ENCODE measurements at regions not wholly inside any gene's neighbourhood (a gene's known extent, or its start where the extent isn't known, plus 50 kb on each side); places are given as distances from the start of the nearest gene placed in this dataset.

- TF ChIP-seq, protein P1, sequence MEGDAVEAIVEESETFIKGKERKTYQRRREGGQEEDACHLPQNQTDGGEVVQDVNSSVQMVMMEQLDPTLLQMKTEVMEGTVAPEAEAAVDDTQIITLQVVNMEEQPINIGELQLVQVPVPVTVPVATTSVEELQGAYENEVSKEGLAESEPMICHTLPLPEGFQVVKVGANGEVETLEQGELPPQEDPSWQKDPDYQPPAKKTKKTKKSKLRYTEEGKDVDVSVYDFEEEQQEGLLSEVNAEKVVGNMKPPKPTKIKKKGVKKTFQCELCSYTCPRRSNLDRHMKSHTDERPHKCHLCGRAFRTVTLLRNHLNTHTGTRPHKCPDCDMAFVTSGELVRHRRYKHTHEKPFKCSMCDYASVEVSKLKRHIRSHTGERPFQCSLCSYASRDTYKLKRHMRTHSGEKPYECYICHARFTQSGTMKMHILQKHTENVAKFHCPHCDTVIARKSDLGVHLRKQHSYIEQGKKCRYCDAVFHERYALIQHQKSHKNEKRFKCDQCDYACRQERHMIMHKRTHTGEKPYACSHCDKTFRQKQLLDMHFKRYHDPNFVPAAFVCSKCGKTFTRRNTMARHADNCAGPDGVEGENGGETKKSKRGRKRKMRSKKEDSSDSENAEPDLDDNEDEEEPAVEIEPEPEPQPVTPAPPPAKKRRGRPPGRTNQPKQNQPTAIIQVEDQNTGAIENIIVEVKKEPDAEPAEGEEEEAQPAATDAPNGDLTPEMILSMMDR (IDR thresholded peaks at IDR 0.05; ENCODE audit: insufficient read depth, low read depth, low read length, missing control alignments), result no peak
- no peak for DNase-seq (ENCODE audit: low read depth)
Observed at GRCh38 chr7:3154317-3154716, 110.7 kb upstream of the CARD11 start.

GRCh38 chr7:3154881-3155494 lies 111.3 kb upstream of the CARD11 start:
- DNase-seq (ENCODE audit: low read depth), result peak; percentile 68
- H3K4me3 ChIP-seq (ENCODE audit: low read depth, low read length), result no peak overlapping the region
- TF ChIP-seq, protein P1 (IDR thresholded peaks at IDR 0.05; ENCODE audit: insufficient read depth, low read depth, low read length, missing control alignments), result peak; percentile 78

More at GRCh38 chr7:3154317-3154716, 110.7 kb upstream of the CARD11 start:
- H3K4me3 ChIP-seq (ENCODE audit: low read depth, low read length), result no peak overlapping the region

DNA sequence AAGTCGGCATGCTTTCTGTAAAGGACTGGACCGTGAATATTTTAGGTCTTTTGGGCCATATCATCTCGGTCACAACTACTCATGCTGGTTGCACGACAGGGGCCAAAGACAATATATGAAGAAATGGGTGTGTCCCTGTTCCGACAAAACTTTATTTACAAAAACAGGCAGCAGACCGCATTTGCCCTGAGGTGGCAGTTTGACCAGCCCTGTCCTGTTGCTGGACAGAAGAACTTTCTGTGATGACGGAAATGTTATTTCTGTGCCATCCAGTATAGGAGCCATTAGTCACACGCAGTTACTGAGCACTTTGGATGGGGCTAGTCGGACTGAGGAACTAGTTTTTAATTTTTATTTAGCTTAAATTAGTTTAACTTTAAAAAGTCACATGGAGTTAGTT lies 112.8 kb upstream of the CARD11 start:
- no peak overlapping the region for H3K4me3 ChIP-seq (ENCODE audit: low read depth, low read length)
- DNase-seq (ENCODE audit: low read depth), result no peak
- TF ChIP-seq, protein P1 (IDR thresholded peaks at IDR 0.05; ENCODE audit: insufficient read depth, low read depth, low read length, missing control alignments), result no peak

GRCh38 chr7:3157566-3158287 lies 114.1 kb upstream of the CARD11 start:
- no peak overlapping the region for H3K4me3 ChIP-seq (ENCODE audit: low read depth, low read length)
- no peak for DNase-seq (ENCODE audit: low read depth)
- TF ChIP-seq, protein P1 (IDR thresholded peaks at IDR 0.05; ENCODE audit: insufficient read depth, low read depth, low read length, missing control alignments), result no peak

- no peak for DNase-seq (ENCODE audit: low read depth)
Observed at GRCh38 chr7:3158341-3158760, 114.7 kb upstream of the CARD11 start.

GRCh38 chr7:3159039-3159438 lies 115.4 kb upstream of the CARD11 start:
- TF ChIP-seq, protein P1 (IDR thresholded peaks at IDR 0.05; ENCODE audit: insufficient read depth, low read depth, low read length, missing control alignments), result no peak
- no peak for DNase-seq (ENCODE audit: low read depth)
- no peak overlapping the region for H3K4me3 ChIP-seq (ENCODE audit: low read depth, low read length)

More at GRCh38 chr7:3158341-3158760, 114.7 kb upstream of the CARD11 start:
- TF ChIP-seq, protein P1 (IDR thresholded peaks at IDR 0.05; ENCODE audit: insufficient read depth, low read depth, low read length, missing control alignments), result no peak
- H3K4me3 ChIP-seq (ENCODE audit: low read depth, low read length), result no peak overlapping the region
